ENCODE measurements at regions not wholly inside any gene's neighbourhood (a gene's known extent, or its start where the extent isn't known, plus 50 kb on each side); places are given as distances from the start of the nearest gene placed in this dataset.
"Not testable (repeated sequence)": the region's sequence is repeated elsewhere in the genome, so short reads cannot be mapped to it uniquely, and the experiment has no call there.

GRCh38 chr10:33041783-33042437, 83.9 kb upstream of the ITGB1 start:
- DNase-seq (ENCODE audit: low read depth in 4 of 4, low spot score in 2 of 4), result no peak

GRCh38 chr10:33040436-33040835, 82.4 kb upstream of the ITGB1 start:
- DNase-seq (ENCODE audit: low read depth in 4 of 4, low spot score in 2 of 4), result no peak

DNA sequence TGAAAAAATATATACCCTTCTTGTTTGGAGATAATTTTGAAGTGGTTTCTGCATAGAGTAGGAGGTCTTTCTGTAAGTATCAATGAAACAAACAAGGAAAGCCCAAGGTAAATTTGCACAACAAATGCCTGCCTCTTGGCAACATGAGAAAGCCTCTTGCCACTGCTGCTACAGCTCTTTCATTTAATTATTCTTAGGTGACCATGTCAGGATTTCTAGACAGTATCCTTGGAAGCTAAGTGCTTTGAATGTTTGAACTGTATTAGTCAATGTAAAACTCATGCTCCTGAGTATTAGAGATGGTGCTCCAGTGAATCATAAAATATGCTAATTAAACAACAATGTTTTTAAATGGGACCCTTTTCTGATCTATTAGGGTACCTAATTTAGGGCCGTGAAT, 81.2 kb upstream of the ITGB1 start:
- DNase-seq (ENCODE audit: low read depth in 4 of 4, low spot score in 2 of 4), result no peak

GRCh38 chr10:33038672-33039071, 80.6 kb upstream of the ITGB1 start:
- DNase-seq (ENCODE audit: low read depth in 4 of 4, low spot score in 2 of 4), result no peak

DNA sequence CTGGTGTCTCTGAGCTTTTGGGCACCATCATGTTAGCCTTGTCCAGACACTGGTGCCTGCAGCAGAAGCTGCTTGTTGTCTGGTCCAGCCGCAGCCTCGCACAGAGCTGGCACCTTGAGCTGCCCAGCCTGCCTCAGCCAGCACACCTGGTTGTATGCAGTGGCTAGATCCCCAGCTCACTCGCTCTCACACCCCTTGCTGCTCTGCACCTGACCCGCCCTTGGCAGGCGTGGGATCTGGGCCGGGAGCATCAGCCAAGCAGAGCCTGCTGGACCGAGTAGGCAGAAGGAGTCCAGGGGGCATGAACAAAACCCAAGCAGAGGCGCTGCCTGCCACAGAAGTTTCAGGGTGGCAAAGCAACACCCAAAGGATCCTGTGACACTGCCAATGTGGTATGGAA, 79.7 kb upstream of the ITGB1 start:
- no peak for DNase-seq (ENCODE audit: low read depth in 4 of 4, low spot score in 2 of 4)

DNA sequence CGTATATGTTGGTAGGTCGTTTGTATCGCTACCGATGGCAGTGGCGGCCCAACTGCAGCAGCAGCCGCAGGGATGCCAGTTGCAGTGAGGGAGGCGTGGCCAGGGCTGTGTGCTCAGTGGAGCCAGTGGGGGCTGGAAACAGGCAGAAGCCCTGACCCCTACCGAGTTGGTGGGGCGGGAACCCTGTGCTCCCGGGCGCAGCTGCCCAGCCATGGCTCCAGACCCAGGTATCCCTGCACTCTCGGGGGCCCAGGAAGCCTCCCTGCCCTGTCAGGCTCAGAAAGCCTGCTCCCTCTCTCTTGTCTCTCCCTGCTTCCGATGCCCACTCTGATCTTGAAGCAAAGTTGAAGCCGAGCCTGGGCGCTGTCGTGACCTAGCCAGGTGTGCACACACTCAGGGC, 78.6 kb upstream of the ITGB1 start:
- DNase-seq (ENCODE audit: low read depth in 4 of 4, low spot score in 2 of 4), result no peak

DNA sequence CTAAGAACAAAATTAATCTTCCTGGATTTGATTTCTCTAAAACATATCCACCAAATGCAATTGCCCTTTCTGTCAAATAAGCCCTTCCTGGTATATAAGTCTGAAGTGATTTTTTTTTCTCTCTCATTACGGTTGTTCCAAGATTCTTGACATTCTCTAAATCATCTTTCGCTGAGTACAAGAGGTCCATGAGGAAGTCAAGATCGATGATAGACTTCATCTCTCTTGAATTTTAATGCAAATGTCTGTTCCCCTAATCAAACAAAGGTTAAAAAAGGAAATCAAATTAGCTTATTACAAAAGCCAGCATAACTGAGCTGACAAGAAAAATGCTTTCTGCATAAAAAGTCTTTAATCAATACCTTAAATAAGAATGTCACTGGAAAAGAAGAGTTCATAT, 77.4 kb upstream of the ITGB1 start:
- DNase-seq (ENCODE audit: low read depth in 4 of 4, low spot score in 2 of 4), result no peak

DNA sequence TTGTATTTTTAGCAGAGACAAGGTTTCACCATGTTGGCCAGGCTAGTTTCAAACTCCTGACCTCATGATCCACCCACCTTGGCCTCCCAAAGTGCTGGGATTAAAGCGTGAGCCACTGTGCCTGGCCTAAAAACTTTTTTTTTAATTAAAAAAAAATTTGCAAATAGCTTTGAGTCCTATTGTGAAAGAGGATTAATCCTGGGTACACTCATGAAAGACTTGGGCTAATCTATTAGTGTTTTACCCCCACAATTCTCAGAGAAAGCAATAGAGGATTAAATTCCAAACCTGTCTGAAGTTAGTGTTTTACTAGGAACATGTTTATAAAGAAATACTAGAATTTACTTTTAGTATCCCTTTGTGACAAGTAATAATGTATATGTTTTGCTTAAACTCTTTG, 76.9 kb upstream of the ITGB1 start:
- no peak for DNase-seq (ENCODE audit: low read depth in 4 of 4, low spot score in 2 of 4)

- DNase-seq (ENCODE audit: low read depth in 4 of 4, low spot score in 2 of 4), result no peak
Observed at GRCh38 chr10:33032654-33033151, 74.7 kb upstream of the ITGB1 start.

DNA sequence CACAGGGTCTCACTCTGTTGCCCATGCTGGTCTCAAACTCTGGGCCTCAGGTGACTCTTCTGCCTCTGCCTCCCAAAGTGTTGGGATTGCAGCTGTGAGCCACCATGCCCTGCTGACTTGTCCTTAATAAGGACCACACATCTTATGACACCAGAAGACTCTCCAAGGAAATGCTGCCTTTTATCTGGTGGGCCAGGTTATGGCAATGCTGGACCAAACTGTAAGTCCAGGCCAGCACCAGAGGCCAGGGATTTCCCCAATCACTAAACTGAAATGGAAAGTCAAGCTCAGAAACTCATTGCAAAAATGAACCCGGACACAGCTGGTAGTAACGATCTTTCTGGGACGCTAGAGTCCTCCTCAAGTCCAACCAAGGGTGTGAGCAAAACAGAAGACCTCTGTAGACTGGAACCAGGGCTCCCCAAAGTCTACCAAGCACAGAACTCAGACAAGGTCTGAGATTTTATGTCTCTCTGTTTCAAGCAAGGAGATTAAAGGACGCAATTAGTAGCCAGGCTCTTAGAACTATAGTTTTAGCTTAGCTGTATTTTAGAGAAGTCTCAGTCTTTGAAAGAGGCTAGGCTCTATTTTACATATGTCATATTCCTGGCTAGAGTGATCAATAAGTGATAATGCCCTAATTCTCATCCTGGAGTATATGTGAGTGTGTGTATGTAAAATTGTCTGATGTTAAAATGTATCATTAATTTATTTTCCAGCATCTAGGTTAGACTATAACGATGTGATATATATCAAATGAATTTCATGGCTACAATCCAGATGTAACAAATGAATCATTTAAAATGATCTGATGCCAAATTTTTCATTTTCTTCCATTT, 74.0 kb upstream of the ITGB1 start:
- no peak for DNase-seq (ENCODE audit: low read depth in 4 of 4, low spot score in 2 of 4)

DNA sequence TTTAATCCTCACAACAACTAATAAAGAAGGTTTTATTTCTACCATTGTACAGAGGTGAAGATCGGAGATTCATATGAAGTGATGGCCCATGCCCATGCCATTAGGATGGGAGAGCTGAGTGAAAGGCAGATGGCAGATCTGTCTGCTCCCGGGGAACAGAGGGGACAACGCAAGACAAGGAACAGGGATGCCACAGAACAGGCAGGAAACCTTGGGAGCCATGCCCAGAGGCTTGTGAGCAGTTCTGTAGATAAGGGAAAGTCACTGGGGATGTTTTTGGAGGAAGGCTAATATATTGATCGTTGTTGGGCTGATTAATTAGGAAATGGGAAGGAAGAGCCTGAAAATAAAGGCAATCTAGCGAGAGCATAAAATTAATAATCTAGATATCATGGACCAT, 73.1 kb upstream of the ITGB1 start:
- DNase-seq (ENCODE audit: low read depth in 4 of 4, low spot score in 2 of 4), result no peak

DNA sequence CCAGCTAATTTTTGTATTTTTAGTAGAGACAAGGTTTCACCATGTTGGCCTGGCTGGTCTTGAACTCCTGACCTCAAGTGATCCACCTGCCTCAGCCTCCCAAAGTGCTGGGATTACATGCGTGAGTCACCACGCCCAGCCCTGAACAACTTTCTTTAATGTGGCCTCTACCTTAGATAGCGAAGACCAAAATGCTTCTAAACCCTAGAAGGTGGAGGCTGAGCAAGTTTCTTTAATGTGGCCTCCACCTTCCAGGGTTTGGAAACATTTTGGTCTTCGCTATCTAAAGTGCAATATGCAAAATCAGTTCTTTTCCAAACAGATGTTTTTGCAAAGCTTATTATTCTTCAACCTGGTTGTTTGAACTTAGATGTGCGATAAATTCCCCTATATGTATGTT, 70.5 kb upstream of the ITGB1 start:
- not testable (repeated sequence) for DNase-seq (ENCODE audit: low read depth in 4 of 4, low spot score in 2 of 4)

GRCh38 chr10:33027088-33027487, 69.1 kb upstream of the ITGB1 start:
- DNase-seq (ENCODE audit: low read depth in 4 of 4, low spot score in 2 of 4), result no peak

- DNase-seq (ENCODE audit: low read depth in 4 of 4, low spot score in 2 of 4), result no peak
Observed at GRCh38 chr10:33026422-33026821, 68.4 kb upstream of the ITGB1 start.

GRCh38 chr10:33025910-33026309, 67.9 kb upstream of the ITGB1 start:
- no peak for DNase-seq (ENCODE audit: low read depth in 4 of 4, low spot score in 2 of 4)

- no peak for DNase-seq (ENCODE audit: low read depth in 4 of 4, low spot score in 2 of 4)
Observed at GRCh38 chr10:33025039-33025438, 67.0 kb upstream of the ITGB1 start.

DNA sequence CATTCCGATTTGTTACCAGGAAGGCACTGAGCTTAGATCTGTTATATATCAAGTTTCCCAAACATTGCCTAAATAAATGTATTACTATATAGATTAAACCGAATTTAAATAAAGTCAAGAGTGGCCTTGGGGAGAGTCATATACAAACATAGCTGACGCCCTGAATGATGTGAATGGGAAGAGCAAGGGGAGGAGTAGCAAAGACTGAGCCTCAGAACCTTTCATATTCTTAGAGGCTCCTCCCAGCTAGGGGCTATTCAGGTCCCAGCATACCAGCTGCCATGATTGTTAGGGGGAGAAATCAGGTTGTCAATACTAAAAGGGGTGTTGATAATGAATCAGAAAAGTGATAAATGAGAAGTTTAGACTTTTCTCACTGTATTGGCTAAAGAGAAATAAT, 64.7 kb upstream of the ITGB1 start:
- DNase-seq (ENCODE audit: low read depth in 4 of 4, low spot score in 2 of 4), result no peak

- DNase-seq (ENCODE audit: low read depth in 4 of 4, low spot score in 2 of 4), result no peak
Observed at GRCh38 chr10:33022090-33022489, 64.1 kb upstream of the ITGB1 start.

GRCh38 chr10:33016988-33017387, 59.0 kb upstream of the ITGB1 start:
- no peak for DNase-seq (ENCODE audit: low read depth in 4 of 4, low spot score in 2 of 4)

GRCh38 chr10:33015761-33016547, 57.9 kb upstream of the ITGB1 start:
- no peak for DNase-seq (ENCODE audit: low read depth in 4 of 4, low spot score in 2 of 4)

DNA sequence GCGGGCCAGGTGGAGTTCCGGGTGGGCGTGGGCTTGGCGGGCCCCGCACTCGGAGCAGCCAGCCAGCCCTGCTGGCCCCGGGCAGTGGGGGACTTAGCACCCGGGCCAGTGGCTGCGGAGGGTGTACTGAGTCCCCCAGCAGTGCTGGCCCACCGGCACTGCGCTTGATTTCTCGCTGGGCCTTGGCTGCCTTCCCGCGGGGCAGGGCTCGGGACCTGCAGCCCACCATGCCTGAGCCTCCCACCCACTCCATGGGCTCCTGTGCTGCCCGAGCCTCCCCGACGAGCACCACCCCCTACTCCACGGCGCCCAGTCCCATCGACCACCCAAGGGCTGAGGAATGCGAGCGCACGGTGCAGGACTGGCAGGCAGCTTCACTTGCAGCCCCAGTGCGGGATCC, 55.3 kb upstream of the ITGB1 start:
- not testable (repeated sequence) for DNase-seq (ENCODE audit: low read depth in 4 of 4, low spot score in 2 of 4)

Measured in left renal cortex interstitium (tissue), 4 donors.